ENCODE measurements at regions not wholly inside any gene's neighbourhood (a gene's known extent, or its start where the extent isn't known, plus 50 kb on each side); places are given as distances from the start of the nearest gene placed in this dataset.

DNA sequence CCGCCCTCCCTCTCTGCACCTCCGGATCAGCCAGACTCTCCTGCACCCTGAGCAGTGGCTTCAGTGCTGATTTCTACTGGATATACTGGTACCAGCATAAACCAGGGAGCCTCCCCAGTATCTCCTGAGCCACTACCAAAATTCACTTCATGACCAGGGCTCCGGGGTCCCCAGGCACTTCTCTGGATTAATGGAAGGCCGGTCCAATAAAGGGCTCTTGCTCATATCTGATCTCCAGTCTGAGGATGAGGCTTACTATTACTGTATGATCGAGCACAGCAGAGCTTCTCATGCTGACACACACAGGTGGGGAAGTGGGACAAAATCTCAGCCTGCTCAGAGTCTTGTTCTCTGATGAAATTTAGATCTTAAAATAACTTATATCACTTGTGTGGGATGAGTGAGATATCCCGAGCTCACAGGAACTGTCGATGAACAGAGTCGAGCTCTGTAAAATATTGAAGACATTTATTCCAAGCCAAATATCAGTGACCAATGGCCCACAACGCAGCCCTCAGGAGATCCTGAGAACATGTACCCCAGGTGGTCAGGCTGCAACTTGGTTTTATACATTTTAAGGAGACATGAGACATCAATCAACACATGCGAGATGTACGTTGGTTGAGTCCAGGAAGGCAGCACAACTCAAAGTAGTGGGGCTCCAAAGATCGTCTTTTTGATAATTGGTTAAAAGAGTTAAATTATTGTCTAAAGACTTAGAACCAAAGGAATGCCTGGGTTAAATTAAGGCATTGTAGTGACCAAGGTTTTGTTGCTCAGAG lies 93.0 kb upstream of the TOP3B start:
- H3K4me3 ChIP-seq (ENCODE audit: low read depth, low read length), result no peak overlapping the region
- TF ChIP-seq, protein P1, sequence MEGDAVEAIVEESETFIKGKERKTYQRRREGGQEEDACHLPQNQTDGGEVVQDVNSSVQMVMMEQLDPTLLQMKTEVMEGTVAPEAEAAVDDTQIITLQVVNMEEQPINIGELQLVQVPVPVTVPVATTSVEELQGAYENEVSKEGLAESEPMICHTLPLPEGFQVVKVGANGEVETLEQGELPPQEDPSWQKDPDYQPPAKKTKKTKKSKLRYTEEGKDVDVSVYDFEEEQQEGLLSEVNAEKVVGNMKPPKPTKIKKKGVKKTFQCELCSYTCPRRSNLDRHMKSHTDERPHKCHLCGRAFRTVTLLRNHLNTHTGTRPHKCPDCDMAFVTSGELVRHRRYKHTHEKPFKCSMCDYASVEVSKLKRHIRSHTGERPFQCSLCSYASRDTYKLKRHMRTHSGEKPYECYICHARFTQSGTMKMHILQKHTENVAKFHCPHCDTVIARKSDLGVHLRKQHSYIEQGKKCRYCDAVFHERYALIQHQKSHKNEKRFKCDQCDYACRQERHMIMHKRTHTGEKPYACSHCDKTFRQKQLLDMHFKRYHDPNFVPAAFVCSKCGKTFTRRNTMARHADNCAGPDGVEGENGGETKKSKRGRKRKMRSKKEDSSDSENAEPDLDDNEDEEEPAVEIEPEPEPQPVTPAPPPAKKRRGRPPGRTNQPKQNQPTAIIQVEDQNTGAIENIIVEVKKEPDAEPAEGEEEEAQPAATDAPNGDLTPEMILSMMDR (IDR thresholded peaks at IDR 0.05; ENCODE audit: low read depth, low read length), result no peak
- TF ChIP-seq POLR2A (IDR thresholded peaks at IDR 0.05; ENCODE audit: extremely low read depth, insufficient read length) (no peak), MYC (IDR thresholded peaks at IDR 0.05; ENCODE audit: low read depth, low read length) (no peak)
- TF ChIP-seq, protein P2, sequence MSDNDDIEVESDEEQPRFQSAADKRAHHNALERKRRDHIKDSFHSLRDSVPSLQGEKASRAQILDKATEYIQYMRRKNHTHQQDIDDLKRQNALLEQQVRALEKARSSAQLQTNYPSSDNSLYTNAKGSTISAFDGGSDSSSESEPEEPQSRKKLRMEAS (IDR thresholded peaks at IDR 0.05; ENCODE audit: low read depth, low read length), result no peak
- DNase-seq (ENCODE audit: low read depth), result no peak

DNA sequence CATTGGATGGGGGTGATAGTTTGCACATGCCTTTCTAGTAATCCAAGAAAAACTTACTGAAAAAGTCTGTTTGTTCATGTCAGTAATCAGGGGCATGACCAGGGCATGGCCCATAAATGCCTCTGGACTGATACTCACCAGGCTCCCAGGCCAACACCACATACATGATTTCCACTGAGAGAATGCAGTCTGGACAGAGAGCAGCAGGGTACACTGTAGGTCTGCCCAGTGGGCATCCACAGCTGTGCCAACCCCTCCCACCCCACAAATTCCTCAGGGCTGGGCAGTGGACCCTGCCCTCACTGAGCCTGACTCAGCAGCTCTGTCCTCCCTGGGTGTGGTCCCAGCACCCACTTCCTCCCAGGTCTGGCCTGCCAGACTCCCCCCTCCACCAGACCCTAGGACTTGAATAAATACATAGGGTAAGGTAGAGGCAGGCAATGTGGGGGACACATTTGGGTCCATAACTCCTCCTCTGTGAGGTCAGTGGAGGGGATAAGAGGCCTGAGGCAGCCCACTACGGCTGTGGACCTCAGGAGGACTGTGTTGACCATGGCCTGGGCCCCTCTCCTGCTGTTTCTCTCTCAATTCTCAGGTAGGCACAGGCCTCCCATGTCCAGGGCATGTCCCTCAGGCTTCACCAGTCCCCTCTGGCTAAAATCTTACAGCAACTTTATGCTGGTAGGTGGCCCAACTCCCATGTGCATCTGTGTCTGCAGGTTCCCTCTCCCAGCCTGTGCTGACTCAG lies 92.2 kb upstream of the TOP3B start:
- DNase-seq (ENCODE audit: low read depth), result peak; percentile 16
- TF ChIP-seq, protein P1 (IDR thresholded peaks at IDR 0.05; ENCODE audit: low read depth, low read length), result no peak
- TF ChIP-seq MYC (IDR thresholded peaks at IDR 0.05; ENCODE audit: low read depth, low read length), result no peak
- TF ChIP-seq, protein P2 (IDR thresholded peaks at IDR 0.05; ENCODE audit: low read depth, low read length), result no peak
- TF ChIP-seq POLR2A (IDR thresholded peaks at IDR 0.05; ENCODE audit: extremely low read depth, insufficient read length), result no peak
- H3K4me3 ChIP-seq (ENCODE audit: low read depth, low read length), result no peak overlapping the region

DNA sequence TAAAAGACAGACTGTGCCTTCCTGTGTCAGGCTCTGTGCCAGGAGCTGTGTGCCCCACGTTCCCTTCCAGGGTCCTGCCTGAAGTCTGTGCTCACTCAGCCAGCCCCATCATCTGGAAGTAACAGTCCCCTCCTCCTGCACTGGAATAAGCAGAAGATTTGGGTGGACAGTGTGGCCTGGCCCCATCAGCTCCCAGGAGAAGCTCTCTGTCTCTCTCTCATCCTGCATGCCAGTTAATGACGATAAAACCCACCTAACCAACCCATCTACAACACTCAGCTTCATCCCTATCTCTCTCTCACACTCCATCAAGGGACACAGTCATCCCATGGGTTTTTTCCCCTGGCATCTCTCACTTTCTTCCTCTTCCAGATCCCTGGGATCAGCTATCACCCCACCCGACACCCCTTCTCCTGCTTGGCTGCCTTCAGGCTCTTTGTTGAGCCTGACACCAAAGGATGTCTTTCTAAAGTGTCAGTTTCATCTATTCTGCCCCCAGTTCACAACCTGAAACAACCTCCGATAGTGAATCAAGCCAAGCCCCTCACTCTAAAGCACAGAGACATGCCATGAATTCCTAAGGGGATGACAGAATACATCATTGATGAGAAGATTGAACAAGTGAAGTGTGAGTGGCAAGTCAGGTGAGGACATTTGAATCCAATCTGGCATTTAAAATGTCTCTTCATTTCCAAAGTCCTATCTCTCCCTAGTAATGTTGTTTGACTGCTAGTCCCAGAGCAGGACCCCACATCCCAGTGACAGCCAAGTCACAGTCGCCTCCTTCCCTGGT lies 91.4 kb upstream of the TOP3B start:
- H3K4me3 ChIP-seq (ENCODE audit: low read depth, low read length), result no peak overlapping the region
- no peak for DNase-seq (ENCODE audit: low read depth)
- no peak for TF ChIP-seq POLR2A (IDR thresholded peaks at IDR 0.05; ENCODE audit: extremely low read depth, insufficient read length)
- TF ChIP-seq, protein P2 (IDR thresholded peaks at IDR 0.05; ENCODE audit: low read depth, low read length), result no peak

DNA sequence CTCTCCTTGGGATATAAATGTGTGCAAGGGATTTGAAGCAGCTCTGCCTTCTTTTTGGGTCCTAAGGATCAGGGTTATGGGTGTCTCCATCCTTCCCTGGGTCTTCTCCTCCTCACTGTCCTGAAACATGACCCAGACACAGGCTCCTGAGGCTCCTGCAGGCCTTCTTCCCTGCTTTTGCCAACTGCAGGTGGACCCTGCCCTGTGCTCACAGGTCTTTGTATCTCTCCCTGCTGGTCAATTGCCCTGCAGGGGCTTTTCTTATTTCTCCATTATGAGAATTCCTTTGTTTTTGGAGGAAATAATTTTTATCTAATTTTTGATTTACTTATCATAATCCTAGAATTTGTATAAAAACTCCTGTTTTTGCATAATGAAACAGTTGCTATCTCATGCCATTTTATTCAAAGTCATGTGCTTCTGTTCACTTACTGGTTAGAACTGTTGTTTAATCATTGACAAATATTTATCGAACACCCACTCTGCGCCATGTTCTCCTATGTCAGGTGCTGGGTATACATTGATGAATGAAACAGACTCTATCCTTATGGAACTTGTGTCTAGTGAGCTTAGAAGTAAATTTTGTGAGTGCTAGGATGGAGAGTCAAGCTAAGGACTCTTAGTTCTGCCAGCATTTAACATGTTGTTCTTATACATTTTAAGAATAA lies 89.7 kb upstream of the TOP3B start:
- H3K4me3 ChIP-seq (ENCODE audit: low read depth, low read length), result no peak overlapping the region
- no peak for DNase-seq (ENCODE audit: low read depth)
- TF ChIP-seq MYC (IDR thresholded peaks at IDR 0.05; ENCODE audit: low read depth, low read length), result no peak
- TF ChIP-seq, protein P2 (IDR thresholded peaks at IDR 0.05; ENCODE audit: low read depth, low read length), result no peak
- TF ChIP-seq, protein P1 (IDR thresholded peaks at IDR 0.05; ENCODE audit: low read depth, low read length), result no peak

DNA sequence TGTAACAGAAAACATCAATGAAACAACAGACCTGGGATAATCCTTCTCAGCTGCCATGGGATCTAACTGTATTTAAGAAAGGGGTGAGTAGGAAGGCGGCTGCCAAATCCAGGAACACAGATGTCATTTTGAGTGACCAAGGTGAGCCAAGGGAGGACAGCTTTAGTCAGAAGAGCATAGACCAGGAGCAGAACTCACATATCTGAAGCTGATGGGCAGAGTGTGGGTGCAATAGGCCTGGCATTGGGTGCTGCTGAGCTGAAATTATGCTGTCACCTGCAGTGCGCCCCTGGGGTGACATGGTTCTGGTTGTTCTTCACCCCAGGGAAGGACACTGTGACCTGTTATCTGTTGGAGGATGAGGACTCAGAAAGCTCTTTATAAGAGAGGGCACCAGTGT lies 88.9 kb upstream of the TOP3B start:
- H3K4me3 ChIP-seq (ENCODE audit: low read depth, low read length), result no peak overlapping the region
- DNase-seq (ENCODE audit: low read depth), result no peak
- TF ChIP-seq MYC (IDR thresholded peaks at IDR 0.05; ENCODE audit: low read depth, low read length) (no peak), POLR2A (IDR thresholded peaks at IDR 0.05; ENCODE audit: extremely low read depth, insufficient read length) (no peak)
- TF ChIP-seq, protein P2 (IDR thresholded peaks at IDR 0.05; ENCODE audit: low read depth, low read length), result no peak
- TF ChIP-seq, protein P1 (IDR thresholded peaks at IDR 0.05; ENCODE audit: low read depth, low read length), result no peak
